Heart left ventricle (tissue), 16 donors: ENCODE measurements at regions not wholly inside any gene's neighbourhood (a gene's known extent, or its start where the extent isn't known, plus 50 kb on each side); places are given as distances from the start of the nearest gene placed in this dataset.

Experiments
- ATAC-seq, 4 donors: fragments of 200-7000 bp; cut with Tn5 transposase; one replicate each; pipeline ENCODE4 v1.9.1; 2020 to 2022; ENCODE audit warnings: moderate library complexity in 4 of 4, mild to moderate bottlenecking in 3 of 4, moderate number of reproducible peaks in 1 of 4
- DNase-seq, 5 donors: peaks; one replicate each; pipeline ENCODE4 v3.0.0-alpha.2; 2020
- H3K27ac ChIP-seq, 12 donors: fragments of 200-600 bp; sonication (generic) in 4 of 12; one replicate each; pipeline versions ENCODE4 v1.5.0 to v1.8.0; 2016 to 2022; ENCODE audit warnings: mild to moderate bottlenecking in 2 of 12
- H3K27me3 ChIP-seq, 9 donors: fragments of 200-600 bp; sonication (generic) in 2 of 9; one replicate each; pipeline versions ENCODE4 v1.5.1 to v1.8.0; 2016 to 2022; ENCODE audit warnings: mild to moderate bottlenecking in 3 of 9
- H3K36me3 ChIP-seq, 9 donors: fragments of 200-600 bp; sonication (generic) in 2 of 9; one replicate each; pipeline versions ENCODE4 v1.5.0 to v1.8.0; 2018 to 2022; ENCODE audit warnings: mild to moderate bottlenecking in 2 of 9
- H3K4me1 ChIP-seq, 12 donors: fragments of 200-600 bp; sonication (generic) in 4 of 12; one replicate each; pipeline versions ENCODE4 v1.5.0 to v1.8.0; 2016 to 2022; ENCODE audit warnings: mild to moderate bottlenecking in 3 of 12
- H3K4me3 ChIP-seq, 12 donors: fragments of 200-600 bp; sonication (generic) in 4 of 12; one replicate each; pipeline versions ENCODE4 v1.5.0 to v1.8.0; 2017 to 2022; ENCODE audit warnings: mild to moderate bottlenecking in 9 of 12, moderate library complexity in 4 of 12
- H3K9me3 ChIP-seq, 12 donors: fragments of 200-600 bp; sonication (generic) in 4 of 12; one replicate each; pipeline versions ENCODE4 v1.5.0 to v1.8.0; 2016 to 2022; ENCODE audit warnings: mild to moderate bottlenecking in 1 of 12
- POLR2A ChIP-seq, 2 donors: fragments of 450-650 bp; IDR thresholded peaks; one replicate each; pipeline ENCODE4 v1.6.1; 2017; ENCODE audit warnings: antibody characterized with exemption in 2 of 2, mild to moderate bottlenecking in 2 of 2, moderate library complexity in 2 of 2
- WGBS, 4 donors: extraction: QIAGEN DNeasy Blood & Tissue Kit in 2 of 4; methylation state at CpG; one replicate each; pipeline versions ENCODE4 v1.1.5 to v1.1.7; 2013 to 2018; 5-methylcytosine and 5-hydroxymethylcytosine counted together
- intact Hi-C, 10 donors: fragments of 100-400 bp; cut with DNase I; formaldehyde crosslinking; loops; one replicate each; pipeline versions ENCODE4 v1.11.1 to v1.14.2; 2022
- TF ChIP-seq, protein P1 (sequence below), 12 donors: fragments of 200-600 bp; sonication (generic) in 4 of 12; IDR thresholded peaks; one replicate each; pipeline versions ENCODE4 v1.5.0 to v1.8.0; 2018 to 2022; ENCODE audit warnings: antibody characterized with exemption in 12 of 12, mild to moderate bottlenecking in 5 of 12
- donor health status: ischemic (EF 13 %, LVEDD 7.1; RV severe dilation, severe dysfunction).
- donor health status: healthy with polysubstance abuse.
- donor health status: DM: no; HTN: yes; CAD: no.
- donor health status: DM: no; HTN: no; CAD: no.
- donor health status: ischemic (EF 25% LVEDD 6.9; RV normal size, moderate dysfunction).
- donor health status: ischemic (EF 25% LVEDD 5.7; RV mildly dilated, moderate dysfunction).
- donor health status: healthy.
- donor health status: DM: yes; HTN: yes; CAD: no.
- donor health status: ischemic (EF 35%, LVEDD 5.7; RV mildly dilated, moderate dysfunction).
- donor health status: nonischemic (EF 11% LVEDD 7.7; RV severe dilation, severe dysfunction).
- donor health status: DM: yes; HTN: yes; CAD: no.
- donor health status: PGD.
- donor health status: ischemic (EF 29% LVEDD 5.4; RV normal size, mild dysfunction).
- donor health status: nonischemic (EF 23%, LVEDD 6.1; RV moderate dilation, normal function).

DNA sequence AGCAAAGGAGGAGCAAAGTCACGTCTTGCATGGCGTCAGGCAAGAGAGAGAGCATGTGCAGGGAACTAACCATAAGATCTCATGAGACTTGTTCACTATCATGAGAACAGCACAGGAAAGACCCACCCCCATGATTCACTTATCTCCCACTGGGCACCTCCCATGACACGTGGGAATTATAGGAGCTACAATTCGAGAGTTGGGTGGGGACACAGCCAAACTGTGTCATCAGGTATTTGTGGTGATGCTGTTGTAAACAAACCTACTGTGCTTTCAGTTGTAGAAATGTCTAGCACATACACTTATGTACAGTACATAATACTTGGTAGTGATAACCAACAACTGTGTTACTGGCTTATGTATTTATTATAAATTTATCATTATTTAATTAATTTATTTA lies 128.3 kb downstream of the UTRN start:
- no peaks in the 10 kb centered on the region for H3K27me3 ChIP-seq
- H3K9me3 ChIP-seq: no peaks in the 10 kb centered on the region
- no peak for DNase-seq
- intact Hi-C loops: loop anchor here in 4 of 10 donors (10.0 kb wide), 4 partner anchors 49 to 129 kb away; partner anchors contain the start of gene UTRN (in 1 of the 4)
- peaks cover 7 to 53% (median 38%) of the 10 kb centered on the region in 12 donors for H3K4me1 ChIP-seq
- no peak overlapping the region for H3K4me3 ChIP-seq
- H3K27ac ChIP-seq: no peak overlapping the region
- 44 to 59% (median 51%) methylated on average over 4 of the region's 4 CpGs for WGBS, 4 donors
- no peaks in the 10 kb centered on the region for H3K36me3 ChIP-seq
- no peak for ATAC-seq
- TF ChIP-seq, protein P1, sequence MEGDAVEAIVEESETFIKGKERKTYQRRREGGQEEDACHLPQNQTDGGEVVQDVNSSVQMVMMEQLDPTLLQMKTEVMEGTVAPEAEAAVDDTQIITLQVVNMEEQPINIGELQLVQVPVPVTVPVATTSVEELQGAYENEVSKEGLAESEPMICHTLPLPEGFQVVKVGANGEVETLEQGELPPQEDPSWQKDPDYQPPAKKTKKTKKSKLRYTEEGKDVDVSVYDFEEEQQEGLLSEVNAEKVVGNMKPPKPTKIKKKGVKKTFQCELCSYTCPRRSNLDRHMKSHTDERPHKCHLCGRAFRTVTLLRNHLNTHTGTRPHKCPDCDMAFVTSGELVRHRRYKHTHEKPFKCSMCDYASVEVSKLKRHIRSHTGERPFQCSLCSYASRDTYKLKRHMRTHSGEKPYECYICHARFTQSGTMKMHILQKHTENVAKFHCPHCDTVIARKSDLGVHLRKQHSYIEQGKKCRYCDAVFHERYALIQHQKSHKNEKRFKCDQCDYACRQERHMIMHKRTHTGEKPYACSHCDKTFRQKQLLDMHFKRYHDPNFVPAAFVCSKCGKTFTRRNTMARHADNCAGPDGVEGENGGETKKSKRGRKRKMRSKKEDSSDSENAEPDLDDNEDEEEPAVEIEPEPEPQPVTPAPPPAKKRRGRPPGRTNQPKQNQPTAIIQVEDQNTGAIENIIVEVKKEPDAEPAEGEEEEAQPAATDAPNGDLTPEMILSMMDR (IDR thresholded peaks at IDR 0.05): no peak
- TF ChIP-seq POLR2A (IDR thresholded peaks at IDR 0.05): no peak

DNA sequence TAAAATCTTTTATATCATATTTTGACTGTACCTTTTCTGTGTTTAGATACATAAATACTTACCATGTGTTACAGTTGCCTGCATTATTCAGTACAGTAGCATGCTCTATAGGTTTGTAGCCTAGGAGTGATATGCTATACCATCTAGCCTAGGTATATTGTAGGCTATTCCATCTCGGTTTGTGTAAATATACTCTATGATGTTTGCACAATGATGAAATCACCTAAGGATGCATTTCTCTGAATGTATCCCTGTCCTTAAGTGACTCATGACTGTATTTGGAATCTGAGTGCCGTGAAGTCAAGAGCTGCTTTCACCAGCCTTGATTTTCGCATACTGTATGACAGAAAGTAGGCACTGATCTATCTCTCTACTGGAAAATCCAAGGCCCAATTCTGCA lies 129.9 kb downstream of the UTRN start:
- intact Hi-C loops: loop anchor here in 4 of 10 donors (10.0 kb wide), 4 partner anchors 50 to 130 kb away; partner anchors contain the start of gene UTRN (in 1 of the 4)
- DNase-seq (no peak), ATAC-seq (peak; percentile 48 to 76 (median 68))
- 58 to 75% (median 64%) methylated on average over 3 of the region's 3 CpGs for whole genome bisulfite sequencing, 4 donors
- no peaks in the 10 kb centered on the region for H3K27me3 ChIP-seq
- peaks cover 2 to 53% (median 36%) of the 10 kb centered on the region in 12 donors for H3K4me1 ChIP-seq
- no peak overlapping the region for H3K27ac ChIP-seq
- no peaks in the 10 kb centered on the region for H3K36me3 ChIP-seq
- H3K4me3 ChIP-seq: no peak overlapping the region
- H3K9me3 ChIP-seq: no peaks in the 10 kb centered on the region
- no peak for TF ChIP-seq POLR2A (IDR thresholded peaks at IDR 0.05)
- TF ChIP-seq, protein P1 (IDR thresholded peaks at IDR 0.05): no peak

DNA sequence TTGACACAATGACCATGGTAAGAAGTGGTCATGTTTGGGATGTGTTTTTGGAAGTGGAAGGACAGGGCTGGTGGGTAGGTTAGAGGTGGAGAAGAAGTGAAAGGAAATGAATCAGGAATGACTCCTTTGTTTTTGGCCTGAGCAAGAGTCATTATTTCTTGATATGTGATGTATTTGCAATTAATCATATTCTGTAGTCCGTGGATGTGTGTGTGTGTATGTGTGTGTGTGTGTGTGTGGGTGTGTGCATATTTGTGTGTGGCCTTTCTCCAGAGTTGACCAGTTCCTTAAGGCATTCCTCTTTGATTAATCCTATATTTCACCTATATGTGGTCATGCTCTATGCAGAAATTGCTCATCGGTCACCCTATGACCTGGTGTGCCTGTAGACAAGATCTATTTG lies 130.7 kb downstream of the UTRN start:
- no peak for TF ChIP-seq POLR2A (IDR thresholded peaks at IDR 0.05)
- TF ChIP-seq, protein P1 (IDR thresholded peaks at IDR 0.05): no peak
- intact Hi-C loops: loop anchor here in 4 of 10 donors (10.0 kb wide), 4 partner anchors 51 to 131 kb away; partner anchors contain the start of gene UTRN (in 1 of the 4)
- no peak overlapping the region for H3K27ac ChIP-seq

DNA sequence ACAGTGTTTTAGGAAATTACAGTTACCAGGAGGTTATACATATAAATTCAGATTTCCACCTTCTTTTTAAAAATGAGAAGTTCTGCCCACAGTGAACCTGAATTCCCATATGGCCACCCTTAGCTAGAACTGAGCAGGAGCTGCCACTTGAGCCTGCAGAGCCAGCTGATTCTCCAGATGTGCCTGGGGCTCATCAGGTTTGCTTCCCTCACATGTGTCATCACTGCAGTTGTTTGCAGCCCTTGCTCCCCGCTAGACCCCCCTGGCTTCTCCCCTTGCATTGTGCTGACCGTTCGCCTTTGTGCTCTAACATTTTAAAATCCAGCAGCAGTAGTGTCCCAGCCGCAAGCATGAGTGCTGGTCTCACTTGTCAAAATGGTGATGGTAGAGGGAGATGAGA lies 131.1 kb downstream of the UTRN start:
- ATAC-seq: peak in 2 of 4 donors; percentile 12 to 42
- intact Hi-C loops: loop anchor here in 4 of 10 donors (10.0 kb wide), 4 partner anchors 51 to 131 kb away; partner anchors contain the start of gene UTRN (in 1 of the 4)
- no peak for TF ChIP-seq POLR2A (IDR thresholded peaks at IDR 0.05)
- TF ChIP-seq, protein P1 (IDR thresholded peaks at IDR 0.05): no peak
- H3K36me3 ChIP-seq: no peaks in the 10 kb centered on the region
- peaks cover 2 to 59% (median 39%) of the 10 kb centered on the region in 12 donors for H3K4me1 ChIP-seq
- H3K27ac ChIP-seq: peak overlapping the region in 1 of 12 donors; percentile 13
- DNase-seq: no peak
- 66 to 89% (median 82%) methylated on average over 4 of the region's 4 CpGs for WGBS, 4 donors
- H3K9me3 ChIP-seq: no peaks in the 10 kb centered on the region
- H3K4me3 ChIP-seq: no peak overlapping the region
- H3K27me3 ChIP-seq: no peaks in the 10 kb centered on the region

More for the DNA sequence above, 130.7 kb downstream of the UTRN start:
- DNase-seq: no peak
- Histone ChIP-seq H3K9me3 (no peaks in the 10 kb centered on the region), H3K4me1 (peaks cover 2 to 59% (median 39%) of the 10 kb centered on the region in 12 donors), H3K36me3 (no peaks in the 10 kb centered on the region), H3K27me3 (no peaks in the 10 kb centered on the region), H3K4me3 (no peak overlapping the region)
- ATAC-seq: peak in 2 of 4 donors; percentile 24 to 31
- 71 to 78% (median 75%) methylated on average over 2 of the region's 2 CpGs for WGBS, 4 donors
